GM23248 (cell line): ENCODE measurements at regions not wholly inside any gene's neighbourhood (a gene's known extent, or its start where the extent isn't known, plus 50 kb on each side); places are given as distances from the start of the nearest gene placed in this dataset.
"Not testable (repeated sequence)": the region's sequence is repeated elsewhere in the genome, so short reads cannot be mapped to it uniquely, and the experiment has no call there.

Experiments used
- DNase-seq: peaks from one replicate; pipeline ENCODE4 v3.0.0-alpha.2; 2015
- H2AFZ ChIP-seq: fragments of 200-600 bp; sonication (generic); 2 replicates; pipeline ENCODE4 v1.6.1; 2016; ENCODE audit warnings: antibody characterized with exemption
- H3F3A ChIP-seq: fragments of 200-600 bp; sonication (generic); 2 replicates; pipeline ENCODE4 v1.6.1; 2016; ENCODE audit warnings: mild to moderate bottlenecking, antibody characterized with exemption, mixed run types; ENCODE audit not compliant: insufficient read depth
- H3K27ac ChIP-seq: fragments of 200-600 bp; sonication (generic); 2 replicates; pipeline ENCODE4 v1.5.1; 2016; ENCODE audit warnings: mild to moderate bottlenecking
- H3K27me3 ChIP-seq: fragments of 200-600 bp; sonication (generic); replicated peaks from 2 replicates; pipeline ENCODE4 v1.6.1; 2016; ENCODE audit warnings: mild to moderate bottlenecking; ENCODE audit not compliant: insufficient read depth
- H3K36me3 ChIP-seq: fragments of 200-600 bp; sonication (generic); 2 replicates; pipeline ENCODE4 v1.6.1; 2016; ENCODE audit warnings: low read depth, mild to moderate bottlenecking
- H3K4me1 ChIP-seq: fragments of 200-600 bp; sonication (generic); 2 replicates; pipeline ENCODE4 v1.6.1; 2016; ENCODE audit warnings: mild to moderate bottlenecking; ENCODE audit not compliant: insufficient read depth
- H3K4me2 ChIP-seq: fragments of 200-600 bp; sonication (generic); one replicate; pipeline ENCODE4 v1.6.1; 2016; ENCODE audit warnings: mild to moderate bottlenecking; ENCODE audit not compliant: unreplicated experiment
- H3K4me3 ChIP-seq: fragments of 200-600 bp; sonication (generic); 2 replicates; pipeline ENCODE4 v1.5.1; 2016; ENCODE audit warnings: mild to moderate bottlenecking
- H3K79me2 ChIP-seq: fragments of 200-600 bp; sonication (generic); 2 replicates; pipeline ENCODE4 v1.6.1; 2016; ENCODE audit warnings: mild to moderate bottlenecking; ENCODE audit not compliant: insufficient read depth
- H3K9ac ChIP-seq: fragments of 200-600 bp; sonication (generic); 2 replicates; pipeline ENCODE4 v1.6.1; 2016; ENCODE audit warnings: mild to moderate bottlenecking
- H3K9me2 ChIP-seq: fragments of 200-600 bp; sonication (generic); 2 replicates; pipeline ENCODE4 v1.6.1; 2016; ENCODE audit warnings: mixed run types, mild to moderate bottlenecking, moderate library complexity; ENCODE audit not compliant: insufficient read depth
- H3K9me3 ChIP-seq: fragments of 200-600 bp; sonication (generic); one replicate; pipeline ENCODE4 v1.6.1; 2017; ENCODE audit warnings: low read depth
- H4K20me1 ChIP-seq: fragments of 200-600 bp; sonication (generic); 2 replicates; pipeline ENCODE4 v1.6.0; 2016; ENCODE audit not compliant: insufficient read depth
- EZH2 ChIP-seq: fragments of 200-600 bp; sonication (generic); IDR thresholded peaks from 2 replicates; pipeline ENCODE4 v1.6.1; 2018; ENCODE audit warnings: antibody characterized with exemption, mild to moderate bottlenecking; ENCODE audit not compliant: insufficient read depth, poor library complexity, severe bottlenecking
- EZH2phosphoT487 ChIP-seq: fragments of 200-600 bp; sonication (generic); IDR thresholded peaks from 2 replicates; pipeline ENCODE4 v1.6.1; 2018; ENCODE audit warnings: antibody characterized with exemption, moderate library complexity, mild to moderate bottlenecking, low read depth; ENCODE audit not compliant: insufficient read depth
- WGBS, 2 experiments: methylation state at CpG; one replicate each; pipeline ENCODE4 v1.1.6; 2015 to 2017; ENCODE audit warnings: low lambda C conversion rate in 2 of 2, low coverage in 1 of 2; ENCODE audit errors: missing lambda C conversion rate in 2 of 2; 5-methylcytosine and 5-hydroxymethylcytosine counted together
- in situ Hi-C: fragments of 300-500 bp; cut with MboI; formaldehyde crosslinking; loops from 2 replicates; pipeline ENCODE4 v1.15.0; 2020

DNA sequence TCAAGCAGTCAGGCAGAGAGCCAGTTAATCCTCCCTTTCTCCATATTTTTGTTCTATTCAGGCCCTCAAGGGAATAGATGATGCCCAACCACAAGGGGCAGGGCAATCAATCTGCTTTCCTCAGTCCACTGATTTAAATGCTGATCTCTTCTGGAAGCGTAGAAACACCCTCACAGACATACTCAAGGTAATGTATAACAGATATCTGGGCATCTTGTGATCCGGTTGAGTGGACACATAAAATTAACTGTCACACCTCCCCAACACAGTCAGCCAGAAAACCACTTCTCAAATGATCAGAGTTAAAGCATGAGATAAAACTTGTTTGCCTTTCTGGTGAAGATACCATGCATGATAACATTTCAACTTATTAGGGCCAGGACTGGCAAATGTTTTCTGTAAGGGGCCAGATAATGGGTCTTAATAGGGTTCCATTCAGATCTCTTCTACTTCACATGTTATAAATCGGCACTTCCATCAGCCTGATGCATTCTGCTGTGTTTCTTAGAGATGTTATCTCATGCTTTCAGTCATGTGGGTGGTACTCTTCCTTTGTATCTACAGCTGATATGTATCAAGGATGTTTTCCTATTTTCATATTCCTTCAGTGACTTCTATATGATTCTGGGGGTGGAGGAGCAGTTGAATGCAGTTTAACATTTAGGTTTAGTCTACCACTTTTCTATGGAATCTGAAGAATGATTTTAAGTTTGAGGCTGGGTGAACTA, 58.9 kb upstream of the CNTLN start:
- H3K9me2 ChIP-seq, result no peaks in the 10 kb centered on the region
- no peaks in the 10 kb centered on the region for H3K4me1 ChIP-seq
- in situ Hi-C loops, result no loop called here
- H3K9me3 ChIP-seq, result no peaks in the 10 kb centered on the region
- no peaks in the 10 kb centered on the region for H3K79me2 ChIP-seq
- H3K9ac ChIP-seq, result no peak overlapping the region
- H2AFZ ChIP-seq, result no peak overlapping the region
- H3K27ac ChIP-seq, result no peak overlapping the region
- no peak overlapping the region for H3K4me2 ChIP-seq
- H3F3A ChIP-seq, result no peaks in the 10 kb centered on the region
- no peak overlapping the region for H3K4me3 ChIP-seq
- 84 to 85% methylated on average over 3 of the region's 3 CpGs for WGBS, 2 experiments
- no peak for TF ChIP-seq EZH2phosphoT487
- TF ChIP-seq EZH2, result no peak
- H4K20me1 ChIP-seq, result no peaks in the 10 kb centered on the region
- H3K27me3 ChIP-seq, result no peaks in the 10 kb centered on the region
- H3K36me3 ChIP-seq, result no peaks in the 10 kb centered on the region
- no peak for DNase-seq

DNA sequence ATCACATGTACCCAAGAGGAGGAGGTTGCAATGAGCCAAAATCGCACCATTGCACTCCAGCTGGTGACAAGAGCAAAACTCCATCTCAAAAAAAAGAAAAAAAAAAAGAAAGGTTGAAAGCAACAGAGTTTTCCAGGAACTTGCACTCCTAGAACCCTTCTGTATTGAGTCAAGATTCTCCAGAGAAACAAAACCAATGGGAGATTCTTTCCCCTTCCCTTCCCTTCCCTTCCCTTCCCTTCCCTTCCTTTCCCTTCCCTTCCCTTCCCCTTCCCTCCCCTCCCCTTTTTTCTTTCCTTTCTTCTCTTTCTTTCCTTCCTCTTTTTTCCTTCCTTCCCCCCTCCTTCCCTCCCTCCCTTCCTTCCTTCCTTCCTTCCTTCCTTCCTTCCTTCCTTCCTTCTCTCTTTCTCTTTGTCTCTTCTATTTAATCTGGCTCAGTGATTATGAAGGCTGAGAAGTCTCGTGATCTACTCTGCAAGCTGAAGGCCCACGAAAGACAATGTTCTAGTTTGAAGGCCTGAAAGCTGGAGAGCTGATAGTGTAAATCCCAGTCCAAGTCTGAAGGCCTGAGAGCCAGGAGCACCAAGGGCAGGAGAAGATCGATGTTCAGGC, 59.6 kb upstream of the CNTLN start:
- 58 to 60% methylated on average over 4 of the region's 4 CpGs for WGBS, 2 experiments
- H3K4me2 ChIP-seq, result no peak overlapping the region
- TF ChIP-seq EZH2, result no peak
- TF ChIP-seq EZH2phosphoT487, result no peak
- DNase-seq, result no peak
- no peaks in the 10 kb centered on the region for H3K79me2 ChIP-seq
- no peaks in the 10 kb centered on the region for H3K36me3 ChIP-seq
- no peak overlapping the region for H3K9ac ChIP-seq
- in situ Hi-C loops, result no loop called here
- H4K20me1 ChIP-seq, result no peaks in the 10 kb centered on the region
- H3K4me1 ChIP-seq, result no peaks in the 10 kb centered on the region
- H3F3A ChIP-seq, result no peaks in the 10 kb centered on the region
- no peak overlapping the region for H2AFZ ChIP-seq
- no peaks in the 10 kb centered on the region for H3K27me3 ChIP-seq
- H3K9me3 ChIP-seq, result no peaks in the 10 kb centered on the region
- no peak overlapping the region for H3K4me3 ChIP-seq
- no peaks in the 10 kb centered on the region for H3K9me2 ChIP-seq
- no peak overlapping the region for H3K27ac ChIP-seq

DNA sequence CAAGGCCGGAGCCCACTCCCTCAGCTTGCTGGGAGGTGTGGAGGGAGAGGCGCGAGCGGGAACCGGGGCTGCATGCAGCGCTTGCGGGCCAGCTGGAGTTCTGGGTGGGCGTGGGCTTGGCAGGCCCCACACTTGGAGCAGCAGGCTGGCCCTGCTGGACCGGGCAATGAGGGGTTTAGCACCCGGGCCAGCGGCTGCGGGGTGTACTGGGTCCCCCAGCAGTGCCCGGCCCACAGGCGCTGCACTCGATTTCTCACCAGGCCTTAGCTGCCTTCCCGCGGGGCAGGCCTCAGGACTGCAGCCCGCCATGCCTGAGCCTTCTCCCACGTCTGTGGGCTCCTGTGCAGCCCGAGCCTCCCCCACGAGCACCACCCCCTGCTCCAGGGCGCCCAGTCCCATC, 62.3 kb upstream of the CNTLN start:
- H4K20me1 ChIP-seq, H3K9me2 ChIP-seq, H3K27ac ChIP-seq, DNase-seq, in situ Hi-C loops, H3F3A ChIP-seq, H3K4me1 ChIP-seq, H2AFZ ChIP-seq, H3K79me2 ChIP-seq, H3K36me3 ChIP-seq, H3K4me3 ChIP-seq, H3K9ac ChIP-seq, H3K4me2 ChIP-seq, H3K9me3 ChIP-seq, H3K27me3 ChIP-seq: not testable (repeated sequence)
- WGBS, 2 experiments, result 88 to 93% methylated on average over 12 to 22 of the region's 22 CpGs

DNA sequence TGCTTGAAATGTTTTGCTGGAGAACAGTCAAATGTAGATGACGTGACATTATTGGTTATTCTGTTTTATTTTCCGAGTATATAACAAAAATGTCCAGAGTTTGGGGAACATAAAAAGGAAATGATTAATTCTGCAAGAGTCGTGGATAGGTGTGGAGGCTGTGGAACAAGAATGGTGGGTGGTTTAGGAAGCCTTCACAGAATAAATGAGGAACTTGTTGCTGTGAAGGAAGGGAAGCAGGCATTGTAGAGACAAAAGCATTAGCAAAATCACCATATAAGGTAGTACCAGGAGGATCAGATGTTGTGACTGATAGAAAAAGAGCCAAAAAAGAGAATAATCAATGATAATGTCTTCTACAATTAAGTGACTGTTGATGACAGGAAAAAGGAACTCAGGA, 66.2 kb upstream of the CNTLN start:
- no peaks in the 10 kb centered on the region for H3K9me3 ChIP-seq
- H3K79me2 ChIP-seq, result no peaks in the 10 kb centered on the region
- H4K20me1 ChIP-seq, result no peaks in the 10 kb centered on the region
- no peak overlapping the region for H3K27ac ChIP-seq
- DNase-seq, result no peak
- no peaks in the 10 kb centered on the region for H3K4me1 ChIP-seq
- H3K4me2 ChIP-seq, result no peak overlapping the region
- no peak overlapping the region for H3K9ac ChIP-seq
- no peaks in the 10 kb centered on the region for H3K36me3 ChIP-seq
- no peaks in the 10 kb centered on the region for H3K9me2 ChIP-seq
- H3K27me3 ChIP-seq, result no peaks in the 10 kb centered on the region
- in situ Hi-C loops, result no loop called here
- H3F3A ChIP-seq, result no peaks in the 10 kb centered on the region
- no peak overlapping the region for H2AFZ ChIP-seq
- H3K4me3 ChIP-seq, result no peak overlapping the region
- WGBS, 2 experiments, result 71 to 72% methylated on average over 3 of the region's 3 CpGs
- TF ChIP-seq EZH2phosphoT487 (no peak), EZH2 (no peak)

DNA sequence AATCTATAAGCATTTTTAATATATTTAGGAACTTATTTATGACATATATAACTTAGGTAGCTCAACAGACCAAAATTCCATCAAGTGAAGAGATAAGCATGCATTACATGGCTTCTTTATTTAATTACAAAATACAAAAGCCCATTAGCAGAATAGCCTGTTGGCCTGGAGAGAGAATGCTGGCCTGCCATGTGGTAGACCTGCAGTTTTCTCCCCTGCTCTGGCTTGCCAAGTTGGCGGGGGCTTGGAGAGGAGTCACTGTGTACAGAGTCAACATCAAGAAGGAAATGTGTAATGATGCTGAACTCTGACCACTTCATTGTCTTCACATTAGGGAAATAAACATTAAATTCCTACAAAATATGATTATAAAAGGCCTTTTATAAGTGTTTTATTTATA, 69.8 kb upstream of the CNTLN start:
- DNase-seq, result no peak
- Histone ChIP-seq H3K79me2 (no peaks in the 10 kb centered on the region), H3K36me3 (no peaks in the 10 kb centered on the region), H3F3A (no peaks in the 10 kb centered on the region), H3K4me1 (no peaks in the 10 kb centered on the region), H3K9me2 (no peaks in the 10 kb centered on the region), H3K4me3 (no peak overlapping the region), H3K9me3 (no peaks in the 10 kb centered on the region), H3K4me2 (no peak overlapping the region), H2AFZ (no peak overlapping the region), H3K9ac (no peak overlapping the region), H4K20me1 (no peaks in the 10 kb centered on the region), H3K27ac (no peak overlapping the region), H3K27me3 (no peaks in the 10 kb centered on the region)
- in situ Hi-C loops, result no loop called here
- TF ChIP-seq EZH2 (no peak), EZH2phosphoT487 (no peak)
- 100% methylated on average over 1 of the region's 1 CpG for WGBS, 2 experiments
